ENCODE measurements at regions not wholly inside any gene's neighbourhood (a gene's known extent, or its start where the extent isn't known, plus 50 kb on each side); places are given as distances from the start of the nearest gene placed in this dataset.

DNA sequence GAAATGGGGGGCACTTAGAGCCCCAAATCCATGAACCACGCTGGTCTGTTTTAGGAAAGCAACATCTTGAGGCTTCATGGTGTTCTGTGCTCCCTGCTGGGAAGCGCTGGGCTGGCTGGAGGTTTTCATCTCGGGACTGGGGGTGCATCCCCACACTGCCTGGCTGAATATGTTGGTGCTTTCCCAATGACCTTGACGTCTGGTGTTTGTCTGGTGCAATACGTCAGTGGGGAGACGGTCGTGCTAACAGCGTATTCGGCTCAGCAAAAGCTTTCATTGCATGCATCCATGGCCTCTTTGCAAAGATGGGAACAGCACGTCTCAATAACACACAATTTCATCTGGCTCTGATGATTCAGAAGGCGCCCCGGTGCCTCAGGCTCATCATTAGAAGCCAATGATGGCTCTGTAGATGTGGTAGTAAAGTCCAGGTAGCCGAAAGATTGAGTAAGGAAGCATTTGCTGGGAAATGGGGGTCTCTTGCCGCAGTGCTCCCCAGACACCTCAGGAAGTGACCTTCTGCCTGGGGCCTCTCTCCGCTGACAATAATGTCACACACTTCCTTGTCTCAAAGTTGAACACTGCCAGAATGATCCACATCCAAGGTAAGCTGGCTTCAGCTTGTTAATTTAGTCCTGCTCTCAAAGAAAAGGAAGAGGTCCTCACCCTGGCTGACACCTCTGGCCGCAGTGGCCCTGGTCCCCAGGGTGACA is 97.7 kb downstream of the ING1 start:
- DNase-seq, result no peak

- no peak for DNase-seq
Measured at GRCh38 chr13:110811771-110812120, 98.2 kb downstream of the ING1 start.

- no peak for DNase-seq
Measured at GRCh38 chr13:110812121-110812868, 98.8 kb downstream of the ING1 start.

GRCh38 chr13:110812869-110813645 is 99.6 kb downstream of the ING1 start:
- no peak for DNase-seq

- no peak for DNase-seq
Measured at GRCh38 chr13:110813646-110814624, 100.4 kb downstream of the ING1 start.

DNA sequence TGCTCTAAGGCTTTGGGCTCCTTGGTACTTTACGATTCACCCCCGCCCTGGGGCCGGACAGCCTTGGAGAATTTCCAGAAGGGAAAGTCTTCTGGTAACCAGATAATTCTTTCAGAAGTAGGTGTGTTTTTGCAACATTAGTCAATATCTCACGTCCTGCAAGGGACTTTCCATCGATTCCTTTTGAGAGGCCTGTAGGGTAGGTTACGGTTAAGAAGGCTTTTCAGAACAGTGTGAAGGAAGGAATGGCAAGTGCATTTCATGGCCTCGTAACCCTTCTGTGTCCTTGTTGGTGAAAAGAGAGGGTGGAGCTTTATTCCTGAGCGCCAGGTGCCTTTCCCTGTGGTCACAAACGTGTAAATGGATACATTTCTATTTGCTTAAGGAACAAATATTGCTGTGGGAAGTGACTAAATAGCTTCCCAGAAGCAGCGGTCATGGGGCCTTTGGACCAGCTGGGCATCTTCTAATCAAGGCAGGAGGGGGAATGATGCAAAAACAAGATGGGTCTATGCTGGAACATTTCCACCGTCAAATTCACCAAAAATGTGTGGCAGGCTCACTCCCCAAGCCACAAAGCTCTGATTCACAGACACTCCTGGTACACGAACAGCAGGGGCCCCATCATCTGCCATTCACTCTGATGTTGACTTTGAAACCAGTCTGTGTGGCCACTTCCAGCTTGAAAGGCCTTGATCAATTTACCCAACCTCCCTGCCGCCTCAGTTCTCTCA is 99.2 kb downstream of the ANKRD10 start:
- no peak for DNase-seq

GRCh38 chr13:110816500-110816899 is 98.4 kb downstream of the ANKRD10 start:
- DNase-seq, result no peak

DNA sequence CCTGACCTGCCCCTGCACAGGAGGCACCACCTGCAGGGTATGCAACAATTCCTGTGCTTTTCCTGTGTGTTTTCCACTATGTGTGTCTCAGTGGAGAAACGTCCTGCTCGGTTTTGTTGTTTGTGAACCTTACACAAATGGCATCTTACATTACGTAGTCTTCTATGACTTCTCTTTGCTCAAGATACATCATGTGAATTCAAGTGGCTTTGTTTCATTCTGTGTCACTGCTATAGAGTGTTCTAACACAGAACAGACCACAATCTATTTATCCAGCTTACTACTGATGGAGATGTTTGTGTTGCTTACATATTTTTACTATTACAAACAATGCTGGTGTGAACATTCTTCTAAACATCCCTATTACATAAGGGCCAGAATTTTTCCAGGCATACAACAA is 97.7 kb downstream of the ANKRD10 start:
- DNase-seq, result no peak

DNA sequence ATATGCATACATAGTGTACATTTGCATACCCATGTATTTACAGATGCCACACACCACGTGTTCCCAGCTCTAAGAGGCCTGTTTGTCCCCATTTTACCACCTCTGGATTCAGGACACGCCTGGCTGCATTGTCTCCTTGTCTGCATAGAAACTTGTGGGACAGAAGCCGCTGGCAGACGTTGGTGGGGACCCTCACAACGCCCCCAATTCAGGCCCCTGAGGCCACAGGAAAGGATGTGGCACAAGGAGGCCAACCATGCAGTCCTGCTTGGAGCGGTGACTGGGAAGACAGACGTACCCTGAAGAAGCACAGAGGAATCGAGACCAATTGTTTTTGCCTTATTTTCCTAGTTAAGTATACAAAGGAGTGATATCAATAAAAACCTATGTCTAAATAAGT is 96.1 kb downstream of the ANKRD10 start:
- no peak for DNase-seq

GRCh38 chr13:110819203-110820014 is 95.5 kb downstream of the ANKRD10 start:
- peak; percentile 71 for DNase-seq

- no peak for DNase-seq
Measured at GRCh38 chr13:110820322-110820721, 94.5 kb downstream of the ANKRD10 start.

DNA sequence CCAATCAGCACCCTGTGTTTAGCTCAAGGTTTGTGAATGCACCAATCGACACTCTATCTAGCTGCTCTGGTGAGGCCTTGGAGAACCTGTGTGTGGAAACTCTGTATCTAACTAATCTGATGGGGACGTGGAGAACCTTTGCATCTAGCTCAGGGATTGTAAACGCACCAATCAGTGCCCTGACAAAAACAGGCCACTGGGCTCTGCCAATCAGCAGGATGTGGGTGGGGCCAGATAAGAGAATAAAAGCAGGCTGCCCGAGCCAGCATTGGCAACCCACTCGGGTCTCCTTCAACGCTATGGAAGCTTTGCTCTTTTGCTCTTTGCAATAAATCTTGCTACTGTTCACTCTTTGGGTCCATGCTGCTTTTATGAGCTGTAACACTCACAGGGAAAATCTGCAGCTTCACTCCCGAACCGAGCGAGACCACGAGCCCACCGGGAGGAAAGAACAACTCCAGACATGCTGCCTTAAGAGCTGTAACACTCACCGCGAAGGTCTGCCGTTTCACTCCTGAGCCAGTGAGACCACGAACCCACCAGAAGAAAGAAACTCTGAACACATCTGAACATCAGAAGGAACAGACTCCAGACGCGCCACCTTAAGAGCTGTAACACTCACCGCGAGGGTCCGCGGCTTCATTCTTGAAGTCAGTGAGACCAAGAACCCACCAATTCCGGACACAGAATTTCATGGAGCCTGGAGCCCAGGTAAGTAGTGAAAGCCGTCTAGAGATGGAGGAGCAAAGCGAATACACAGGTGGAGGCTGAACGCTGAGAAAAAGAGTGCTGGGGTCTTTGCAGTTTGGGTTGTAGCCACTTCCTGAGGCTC is 92.8 kb downstream of the ANKRD10 start:
- DNase-seq, result peak; percentile 7

GRCh38 chr13:110822669-110822945 is 92.3 kb downstream of the ANKRD10 start:
- DNase-seq, result no peak

DNA sequence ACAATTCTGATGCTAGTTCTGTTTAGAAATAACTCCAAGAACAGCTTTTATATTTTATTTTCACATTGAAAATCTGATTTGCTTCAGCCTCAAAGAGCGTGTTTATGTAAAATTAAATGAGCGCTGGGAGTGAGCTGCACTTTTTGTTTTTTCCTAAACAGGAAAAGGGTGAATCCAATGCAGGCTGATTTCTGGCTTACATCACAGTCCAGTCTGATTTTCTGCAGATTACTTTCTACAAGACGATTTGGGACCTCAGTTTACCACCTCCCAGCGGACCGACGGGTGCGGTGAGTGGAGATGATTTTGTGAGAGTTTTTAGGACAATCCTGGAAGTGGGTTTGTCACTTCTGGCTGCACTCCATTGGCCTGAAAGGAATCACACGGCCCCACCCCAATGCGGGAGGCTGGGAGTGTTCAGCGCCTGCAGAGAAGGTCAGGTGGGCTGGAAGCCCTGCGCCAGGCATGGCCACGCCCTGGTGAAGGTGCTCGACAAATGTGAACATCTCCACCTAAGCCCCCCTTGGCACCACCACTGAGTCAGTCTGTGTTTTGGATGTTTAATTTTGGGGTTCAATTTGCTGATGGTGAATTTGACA is 90.1 kb downstream of the ANKRD10 start:
- no peak for DNase-seq

GRCh38 chr13:110825516-110825915 is 89.4 kb downstream of the ANKRD10 start:
- DNase-seq, result no peak

GRCh38 chr13:110826101-110826500 is 88.8 kb downstream of the ANKRD10 start:
- no peak for DNase-seq

GRCh38 chr13:110826861-110827672 is 87.8 kb downstream of the ANKRD10 start:
- DNase-seq, result no peak

All from CD4-positive, alpha-beta T cell treated with Interleukin-17A for 1 hour (primary cell).